CD14-positive monocyte (primary cell): ENCODE measurements at regions not wholly inside any gene's neighbourhood (a gene's known extent, or its start where the extent isn't known, plus 50 kb on each side); places are given as distances from the start of the nearest gene placed in this dataset.

Experiments
- DNase-seq, 3 donors: peaks; one replicate each; pipeline ENCODE4 v3.0.0-alpha.2; 2011 to 2022
- H2AFZ ChIP-seq: 2 replicates; pipeline ENCODE4 v1.6.0; 2012; ENCODE audit warnings: mild to moderate bottlenecking, low read depth, low read length, inconsistent platforms; ENCODE audit not compliant: insufficient read depth, poor library complexity, severe bottlenecking
- H3K27ac ChIP-seq, 2 donors: 1 replicate in 1 of 2; 2 replicates in 1 of 2; pipeline ENCODE4 v1.5.1; 2012 to 2013; ENCODE audit warnings: low read length in 2 of 2, control low read depth in 1 of 2, inconsistent platforms in 1 of 2, low read depth in 1 of 2, mild to moderate bottlenecking in 1 of 2
- H3K27me3 ChIP-seq, 2 donors: one replicate each; pipeline versions ENCODE4 v1.6.0 to v1.6.1; 2011 to 2013; ENCODE audit warnings: low read length in 2 of 2; ENCODE audit not compliant: control insufficient read depth in 2 of 2, insufficient read depth in 2 of 2
- H3K36me3 ChIP-seq, 2 donors: replicated peaks in 1 of 2; 1 replicate in 1 of 2; 2 replicates in 1 of 2; pipeline versions ENCODE4 v1.5.1 to v1.6.1; 2012 to 2013; ENCODE audit warnings: low read length in 2 of 2, control low read depth in 1 of 2, inconsistent platforms in 1 of 2, mild to moderate bottlenecking in 1 of 2; ENCODE audit not compliant: insufficient read depth in 2 of 2, control insufficient read depth in 1 of 2
- H3K4me1 ChIP-seq, 2 donors: 1 replicate in 1 of 2; 2 replicates in 1 of 2; pipeline versions ENCODE4 v1.5.1 to v1.6.1; 2012 to 2013; ENCODE audit warnings: low read length in 2 of 2, control low read depth in 1 of 2, inconsistent platforms in 1 of 2, mild to moderate bottlenecking in 1 of 2, moderate library complexity in 1 of 2; ENCODE audit not compliant: insufficient read depth in 2 of 2, control insufficient read depth in 1 of 2
- H3K4me2 ChIP-seq: replicated peaks from 2 replicates; pipeline ENCODE3; 2012; ENCODE audit warnings: low read length, moderate library complexity, mild to moderate bottlenecking; ENCODE audit not compliant: poor library complexity, severe bottlenecking; ENCODE audit errors: extremely low read depth
- H3K4me3 ChIP-seq, 3 experiments: fragments of 200-600 bp in 1 of 3; sonication (generic) in 1 of 3; replicated peaks in 1 of 3; 1 replicate in 2 of 3; 2 replicates in 1 of 3; pipeline ENCODE4 v1.5.1; 2011 to 2013; ENCODE audit warnings: low read length in 3 of 3, mild to moderate bottlenecking in 3 of 3, control low read depth in 2 of 3, low read depth in 2 of 3, inconsistent platforms in 1 of 3, moderate library complexity in 1 of 3
- H3K79me2 ChIP-seq: 2 replicates; pipeline ENCODE4 v1.6.0; 2012; ENCODE audit warnings: mild to moderate bottlenecking, control low read depth, inconsistent platforms, low read length, moderate library complexity; ENCODE audit not compliant: insufficient read depth
- H3K9ac ChIP-seq: 2 replicates; pipeline ENCODE4 v1.6.0; 2017; ENCODE audit warnings: low read length, mild to moderate bottlenecking; ENCODE audit not compliant: insufficient read depth, poor library complexity, severe bottlenecking
- H3K9me3 ChIP-seq, 2 donors: replicated peaks in 1 of 2; 1 replicate in 1 of 2; 2 replicates in 1 of 2; pipeline versions ENCODE4 v1.5.1 to v1.6.1; 2012 to 2013; ENCODE audit warnings: low read length in 2 of 2, control low read depth in 1 of 2; ENCODE audit not compliant: control insufficient read depth in 1 of 2, insufficient read depth in 1 of 2
- H4K20me1 ChIP-seq: 2 replicates; pipeline ENCODE4 v1.6.0; 2012; ENCODE audit warnings: mild to moderate bottlenecking, low read length, control low read depth, moderate library complexity; ENCODE audit not compliant: insufficient read depth
- H3K27ac Mint-ChIP-seq, 7 donors: one replicate each; pipeline ENCODE4 v1.8.0; 2020; ENCODE audit warnings: mild to moderate bottlenecking in 7 of 7, mixed read lengths in 7 of 7, moderate library complexity in 6 of 7, inconsistent platforms in 2 of 7
- H3K27me3 Mint-ChIP-seq, 3 donors: one replicate each; pipeline ENCODE4 v1.8.0; 2021 to 2022; ENCODE audit warnings: low read depth in 3 of 3, mild to moderate bottlenecking in 3 of 3, mixed read lengths in 3 of 3, moderate library complexity in 3 of 3, inconsistent platforms in 1 of 3
- H3K36me3 Mint-ChIP-seq, 2 donors: one replicate each; pipeline ENCODE4 v1.8.0; 2020; ENCODE audit warnings: mixed read lengths in 2 of 2, inconsistent platforms in 1 of 2, mild to moderate bottlenecking in 1 of 2
- H3K4me1 Mint-ChIP-seq: one replicate; pipeline ENCODE4 v1.8.0; 2020; ENCODE audit warnings: mild to moderate bottlenecking, mixed read lengths
- H3K4me3 Mint-ChIP-seq, 2 donors: one replicate each; pipeline ENCODE4 v1.8.0; 2020; ENCODE audit warnings: mild to moderate bottlenecking in 2 of 2, mixed read lengths in 2 of 2, moderate library complexity in 1 of 2
- H3K9me3 Mint-ChIP-seq, 7 donors: one replicate each; pipeline ENCODE4 v1.8.0; 2020 to 2022; ENCODE audit warnings: mixed read lengths in 7 of 7, mild to moderate bottlenecking in 6 of 7, moderate library complexity in 6 of 7, inconsistent platforms in 2 of 7
- CTCF ChIP-seq: fragments of 200-600 bp; IDR thresholded peaks from one replicate; pipeline ENCODE4 v1.8.0; 2022; ENCODE audit warnings: antibody characterized with exemption, mild to moderate bottlenecking
- WGBS: methylation state at CpG from one replicate; pipeline ENCODE4 v1.1.5; 2013; ENCODE audit warnings: missing lambda C conversion rate; ENCODE audit not compliant: insufficient coverage; 5-methylcytosine and 5-hydroxymethylcytosine counted together
- intact Hi-C, 2 donors: fragments of 100-400 bp; cut with micrococcal nuclease; formaldehyde crosslinking; loops; one replicate each; pipeline versions ENCODE4 v1.15.0 to v1.15.1; 2023

GRCh38 chr18:2468051-2468450, 103.3 kb downstream of the METTL4 start:
- Histone ChIP-seq H3K4me1 (no peaks in the 10 kb centered on the region), H3K79me2 (no peaks in the 10 kb centered on the region), H3K27ac (no peak overlapping the region), H3K9me3 (no peaks in the 10 kb centered on the region), H2AFZ (no peak overlapping the region), H3K9ac (no peak overlapping the region), H3K27me3 (peaks cover 0 to 2% of the 10 kb centered on the region in 2 donors), H3K36me3 (no peaks in the 10 kb centered on the region), H3K4me3 (no peak overlapping the region), H4K20me1 (no peaks in the 10 kb centered on the region), H3K4me2 (no peak overlapping the region)
- no peaks in the 10 kb centered on the region for H3K36me3 Mint-ChIP-seq
- no peak for DNase-seq
- peaks cover 4 to 8% (median 5%) of the 10 kb centered on the region in 3 donors for H3K27me3 Mint-ChIP-seq
- intact Hi-C loops: no loop called here
- peaks cover 0 to 8% (median 0%) of the 10 kb centered on the region in 7 donors for H3K9me3 Mint-ChIP-seq
- no peak for TF ChIP-seq CTCF
- H3K27ac Mint-ChIP-seq: no peak overlapping the region
- 67% methylated on average over 1 of the region's 1 CpG for WGBS
- H3K4me1 Mint-ChIP-seq: no peaks in the 10 kb centered on the region
- H3K4me3 Mint-ChIP-seq: no peak overlapping the region

- H3K27me3 ChIP-seq: peaks cover 0 to 2% of the 10 kb centered on the region in 2 donors
- H3K9ac ChIP-seq: no peak overlapping the region
- no peaks in the 10 kb centered on the region for H3K4me1 Mint-ChIP-seq
- no peak overlapping the region for H3K27ac ChIP-seq
- no peak overlapping the region for H3K4me3 Mint-ChIP-seq
- no peak overlapping the region for H3K4me2 ChIP-seq
- no peak overlapping the region for H2AFZ ChIP-seq
- no peak overlapping the region for H3K27ac Mint-ChIP-seq
- DNase-seq: no peak
- H3K9me3 Mint-ChIP-seq: peaks cover 0 to 3% (median 0%) of the 10 kb centered on the region in 7 donors
- no peaks in the 10 kb centered on the region for H3K36me3 Mint-ChIP-seq
- peaks cover 2 to 10% (median 10%) of the 10 kb centered on the region in 3 donors for H3K27me3 Mint-ChIP-seq
- H3K4me3 ChIP-seq: no peak overlapping the region
- H3K79me2 ChIP-seq: no peaks in the 10 kb centered on the region
- H3K36me3 ChIP-seq: no peaks in the 10 kb centered on the region
- WGBS: no CpG with 5 or more reads among the region's 2 CpGs
- no peaks in the 10 kb centered on the region for H4K20me1 ChIP-seq
- TF ChIP-seq CTCF: no peak
- H3K9me3 ChIP-seq: no peaks in the 10 kb centered on the region
- H3K4me1 ChIP-seq: no peaks in the 10 kb centered on the region
- intact Hi-C loops: no loop called here
Measured at GRCh38 chr18:2471523-2471922, 99.8 kb downstream of the METTL4 start.
